ENCODE measurements at regions not wholly inside any gene's neighbourhood (a gene's known extent, or its start where the extent isn't known, plus 50 kb on each side); places are given as distances from the start of the nearest gene placed in this dataset.

GRCh38 chr13:37211487-37211886 is 106.0 kb upstream of the CSNK1A1L start:
- no peak for TF ChIP-seq HDGF (IDR thresholded peaks at IDR 0.05; ENCODE audit: borderline replicate concordance)
- no peak for TF ChIP-seq ZNF384 (IDR thresholded peaks at IDR 0.05)
- no peak for TF ChIP-seq L3MBTL2 (conservative IDR thresholded peaks at IDR 0.05)
- no peak for TF ChIP-seq SUZ12 (IDR thresholded peaks at IDR 0.05)
- TF ChIP-seq FOXA1 (IDR thresholded peaks at IDR 0.05), result no peak
- TF ChIP-seq TARDBP (IDR thresholded peaks at IDR 0.05), result no peak
- TF ChIP-seq BHLHE40 (IDR thresholded peaks at IDR 0.05; ENCODE audit: borderline replicate concordance), result no peak
- no peak for TF ChIP-seq NFRKB (IDR thresholded peaks at IDR 0.05)
- no peak for TF ChIP-seq CTBP1 (IDR thresholded peaks at IDR 0.05; ENCODE audit: borderline replicate concordance)
- no peak for TF ChIP-seq ELF4 (IDR thresholded peaks at IDR 0.05)
- no peak for TF ChIP-seq FOXK2 (IDR thresholded peaks at IDR 0.05)
- TF ChIP-seq SP1 (IDR thresholded peaks at IDR 0.05), result no peak
- TF ChIP-seq FOXM1 (IDR thresholded peaks at IDR 0.05; ENCODE audit: borderline replicate concordance), result no peak
- TF ChIP-seq LEF1 (IDR thresholded peaks at IDR 0.05; ENCODE audit: borderline replicate concordance), result no peak
- TF ChIP-seq, protein P1, sequence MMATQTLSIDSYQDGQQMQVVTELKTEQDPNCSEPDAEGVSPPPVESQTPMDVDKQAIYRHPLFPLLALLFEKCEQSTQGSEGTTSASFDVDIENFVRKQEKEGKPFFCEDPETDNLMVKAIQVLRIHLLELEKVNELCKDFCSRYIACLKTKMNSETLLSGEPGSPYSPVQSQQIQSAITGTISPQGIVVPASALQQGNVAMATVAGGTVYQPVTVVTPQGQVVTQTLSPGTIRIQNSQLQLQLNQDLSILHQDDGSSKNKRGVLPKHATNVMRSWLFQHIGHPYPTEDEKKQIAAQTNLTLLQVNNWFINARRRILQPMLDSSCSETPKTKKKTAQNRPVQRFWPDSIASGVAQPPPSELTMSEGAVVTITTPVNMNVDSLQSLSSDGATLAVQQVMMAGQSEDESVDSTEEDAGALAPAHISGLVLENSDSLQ (IDR thresholded peaks at IDR 0.05), result no peak
- TF ChIP-seq ARNT (IDR thresholded peaks at IDR 0.05), result no peak
- DNase-seq (ENCODE audit: extremely low spot score), result no peak
- POLR2A ChIA-PET, result no interaction called here
- CTCF ChIA-PET, result no interaction called here

- ChIA-PET CTCF (no interaction called here), POLR2A (no interaction called here)
- TF ChIP-seq L3MBTL2 (conservative IDR thresholded peaks at IDR 0.05), result no peak
- no peak for TF ChIP-seq HDGF (IDR thresholded peaks at IDR 0.05; ENCODE audit: borderline replicate concordance)
- TF ChIP-seq SP1 (IDR thresholded peaks at IDR 0.05), result no peak
- no peak for TF ChIP-seq ZNF384 (IDR thresholded peaks at IDR 0.05)
- TF ChIP-seq ARNT (IDR thresholded peaks at IDR 0.05), result no peak
- TF ChIP-seq BHLHE40 (IDR thresholded peaks at IDR 0.05; ENCODE audit: borderline replicate concordance), result no peak
- TF ChIP-seq SUZ12 (IDR thresholded peaks at IDR 0.05), result no peak
- TF ChIP-seq TARDBP (IDR thresholded peaks at IDR 0.05), result no peak
- no peak for TF ChIP-seq ELF4 (IDR thresholded peaks at IDR 0.05)
- TF ChIP-seq FOXA1 (IDR thresholded peaks at IDR 0.05), result no peak
- no peak for TF ChIP-seq LEF1 (IDR thresholded peaks at IDR 0.05; ENCODE audit: borderline replicate concordance)
- TF ChIP-seq FOXM1 (IDR thresholded peaks at IDR 0.05; ENCODE audit: borderline replicate concordance), result no peak
- no peak for DNase-seq (ENCODE audit: extremely low spot score)
Measured at GRCh38 chr13:37209621-37210580, 104.4 kb upstream of the CSNK1A1L start.

- ChIA-PET CTCF (interaction anchor here (0.6 kb wide), 1 partner anchor 1405 kb away, joined by 3 read pairs; no protein-coding TSS in a partner anchor), POLR2A (no interaction called here)
- TF ChIP-seq TARDBP (IDR thresholded peaks at IDR 0.05), result no peak
- TF ChIP-seq ZNF384 (IDR thresholded peaks at IDR 0.05), result 0 out of 2 replicates have a peak, but pooled peaks have one; percentile 14
- no peak for DNase-seq (ENCODE audit: extremely low spot score)
Measured at GRCh38 chr13:37207691-37208451, 102.4 kb upstream of the CSNK1A1L start.

GRCh38 chr13:37202264-37202663 is 96.8 kb upstream of the CSNK1A1L start:
- ChIA-PET POLR2A (no interaction called here), CTCF (no interaction called here)
- TF ChIP-seq SUZ12 (IDR thresholded peaks at IDR 0.05), result no peak
- no peak for TF ChIP-seq TARDBP (IDR thresholded peaks at IDR 0.05)
- TF ChIP-seq, protein P1 (IDR thresholded peaks at IDR 0.05), result no peak
- no peak for TF ChIP-seq ZNF384 (IDR thresholded peaks at IDR 0.05)
- no peak for TF ChIP-seq BHLHE40 (IDR thresholded peaks at IDR 0.05; ENCODE audit: borderline replicate concordance)
- no peak for TF ChIP-seq FOXA1 (IDR thresholded peaks at IDR 0.05)
- TF ChIP-seq FOXK2 (IDR thresholded peaks at IDR 0.05), result no peak
- TF ChIP-seq LEF1 (IDR thresholded peaks at IDR 0.05; ENCODE audit: borderline replicate concordance), result no peak
- TF ChIP-seq CTBP1 (IDR thresholded peaks at IDR 0.05; ENCODE audit: borderline replicate concordance), result no peak
- no peak for TF ChIP-seq SP1 (IDR thresholded peaks at IDR 0.05)
- no peak for TF ChIP-seq L3MBTL2 (conservative IDR thresholded peaks at IDR 0.05)
- TF ChIP-seq FOXM1 (IDR thresholded peaks at IDR 0.05; ENCODE audit: borderline replicate concordance), result no peak
- TF ChIP-seq NFRKB (IDR thresholded peaks at IDR 0.05), result no peak
- TF ChIP-seq ELF4 (IDR thresholded peaks at IDR 0.05), result no peak
- no peak for TF ChIP-seq HDGF (IDR thresholded peaks at IDR 0.05; ENCODE audit: borderline replicate concordance)
- no peak for TF ChIP-seq ARNT (IDR thresholded peaks at IDR 0.05)
- no peak for DNase-seq (ENCODE audit: extremely low spot score)

DNA sequence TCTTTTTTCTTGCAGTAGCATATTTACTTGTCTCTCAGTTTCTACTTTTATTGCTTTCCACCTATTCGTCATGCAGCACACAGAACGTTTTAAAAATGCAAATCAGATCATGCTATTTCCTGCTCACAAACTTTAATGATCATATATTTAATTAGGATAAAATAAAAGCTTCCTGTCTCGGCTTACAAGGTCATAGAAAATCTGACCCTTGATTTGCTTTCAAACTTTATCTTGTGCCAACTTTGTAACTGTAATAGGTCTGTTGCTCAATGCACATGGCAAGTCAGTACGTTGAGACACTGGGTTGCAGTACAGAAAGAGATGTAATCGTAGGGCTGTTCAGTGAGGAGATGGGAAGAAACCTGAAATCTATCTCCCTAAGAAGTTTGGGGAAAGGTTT is 95.6 kb upstream of the CSNK1A1L start:
- ChIA-PET POLR2A (no interaction called here), CTCF (no interaction called here)
- DNase-seq (ENCODE audit: extremely low spot score), result no peak
- no peak for TF ChIP-seq ARNT (IDR thresholded peaks at IDR 0.05)
- no peak for TF ChIP-seq ELF4 (IDR thresholded peaks at IDR 0.05)
- TF ChIP-seq HDGF (IDR thresholded peaks at IDR 0.05; ENCODE audit: borderline replicate concordance), result no peak
- no peak for TF ChIP-seq BHLHE40 (IDR thresholded peaks at IDR 0.05; ENCODE audit: borderline replicate concordance)
- no peak for TF ChIP-seq LEF1 (IDR thresholded peaks at IDR 0.05; ENCODE audit: borderline replicate concordance)
- TF ChIP-seq ZNF384 (IDR thresholded peaks at IDR 0.05), result no peak
- no peak for TF ChIP-seq CTBP1 (IDR thresholded peaks at IDR 0.05; ENCODE audit: borderline replicate concordance)
- TF ChIP-seq, protein P1 (IDR thresholded peaks at IDR 0.05), result no peak
- TF ChIP-seq SP1 (IDR thresholded peaks at IDR 0.05), result no peak
- no peak for TF ChIP-seq SUZ12 (IDR thresholded peaks at IDR 0.05)
- TF ChIP-seq L3MBTL2 (conservative IDR thresholded peaks at IDR 0.05), result no peak
- TF ChIP-seq NFRKB (IDR thresholded peaks at IDR 0.05), result no peak

Measured in HEK293T (cell line).